CD4-positive, alpha-beta T cell treated with Interleukin-6 for 4 hours (primary cell): ENCODE measurements at regions not wholly inside any gene's neighbourhood (a gene's known extent, or its start where the extent isn't known, plus 50 kb on each side); places are given as distances from the start of the nearest gene placed in this dataset.

Experiments
- DNase-seq: peaks from one replicate; pipeline ENCODE4 v3.0.0-alpha.2; 2020; ENCODE audit warnings: mixed read lengths

- no peak for DNase-seq
Measured at GRCh38 chr6:85396159-85396808, 53.6 kb upstream of the NT5E start.

- no peak for DNase-seq
Measured at GRCh38 chr6:85395746-85396145, 54.1 kb upstream of the NT5E start.

GRCh38 chr6:85394853-85395538 lies 54.9 kb upstream of the NT5E start:
- DNase-seq, result no peak

- no peak for DNase-seq
Measured at GRCh38 chr6:85394199-85394598, 55.7 kb upstream of the NT5E start.

GRCh38 chr6:85392379-85392778 lies 57.5 kb upstream of the NT5E start:
- no peak for DNase-seq

GRCh38 chr6:85390775-85391174 lies 59.1 kb upstream of the NT5E start:
- DNase-seq, result no peak

- no peak for DNase-seq
Measured at GRCh38 chr6:85390105-85390728, 59.7 kb upstream of the NT5E start.

GRCh38 chr6:85389151-85389797 lies 60.6 kb upstream of the NT5E start:
- DNase-seq, result no peak

- no peak for DNase-seq
Measured at GRCh38 chr6:85388531-85388930, 61.4 kb upstream of the NT5E start.

- DNase-seq, result no peak
Measured at GRCh38 chr6:85385636-85386315, 64.1 kb upstream of the NT5E start.

GRCh38 chr6:85383042-85383441 lies 66.8 kb upstream of the NT5E start:
- DNase-seq, result no peak

GRCh38 chr6:85382541-85382940 lies 67.3 kb upstream of the NT5E start:
- no peak for DNase-seq

- DNase-seq, result no peak
Measured at GRCh38 chr6:85372915-85373270, 77.0 kb upstream of the NT5E start.

- DNase-seq, result no peak
Measured at GRCh38 chr6:85372188-85372914, 77.5 kb upstream of the NT5E start.

- no peak for DNase-seq
Measured at GRCh38 chr6:85368631-85369030, 81.3 kb upstream of the NT5E start.

GRCh38 chr6:85364344-85364743 lies 85.5 kb upstream of the NT5E start:
- no peak for DNase-seq

GRCh38 chr6:85363870-85364269 lies 86.0 kb upstream of the NT5E start:
- no peak for DNase-seq

GRCh38 chr6:85362652-85363310 lies 87.1 kb upstream of the NT5E start:
- no peak for DNase-seq

- DNase-seq, result no peak
Measured at GRCh38 chr6:85361643-85362014, 88.3 kb upstream of the NT5E start.

- no peak for DNase-seq
Measured at GRCh38 chr6:85360794-85361642, 88.9 kb upstream of the NT5E start.

GRCh38 chr6:85357651-85358050 lies 92.2 kb upstream of the NT5E start:
- DNase-seq, result no peak
